Stimulated activated CD8-positive, alpha-beta memory T cell treated with anti-CD3 and anti-CD28 coated beads, Interleukin-7, amount 100 ng/mL, for 4 hours (primary cell): ENCODE measurements at regions not wholly inside any gene's neighbourhood (a gene's known extent, or its start where the extent isn't known, plus 50 kb on each side); places are given as distances from the start of the nearest gene placed in this dataset.

Experiments
- DNase-seq, 2 donors: peaks; one replicate each; pipeline ENCODE4 v3.0.0-alpha.2; 2020; ENCODE audit warnings: low read depth in 2 of 2

- no peak for DNase-seq
These were observed 512.0 kb downstream of the TCERG1L start for GRCh38 chr10:130799532-130799931.

GRCh38 chr10:130800281-130800680 is 511.2 kb downstream of the TCERG1L start:
- DNase-seq: no peak

- no peak for DNase-seq
These were observed 510.2 kb downstream of the TCERG1L start for GRCh38 chr10:130801276-130801675.

GRCh38 chr10:130801784-130802183 is 509.7 kb downstream of the TCERG1L start:
- DNase-seq: no peak

- DNase-seq: no peak
These were observed 509.2 kb downstream of the TCERG1L start for GRCh38 chr10:130802301-130802700.

- DNase-seq: no peak
These were observed 507.2 kb downstream of the TCERG1L start for GRCh38 chr10:130804281-130804680.

- no peak for DNase-seq
These were observed 506.5 kb downstream of the TCERG1L start for GRCh38 chr10:130804778-130805634.

GRCh38 chr10:130805635-130806030 is 505.9 kb downstream of the TCERG1L start:
- DNase-seq: no peak

- DNase-seq: no peak
These were observed 505.1 kb downstream of the TCERG1L start for GRCh38 chr10:130806426-130806825.

GRCh38 chr10:130807096-130807495 is 504.4 kb downstream of the TCERG1L start:
- DNase-seq: no peak

- no peak for DNase-seq
These were observed 503.8 kb downstream of the TCERG1L start for GRCh38 chr10:130807721-130808120.

GRCh38 chr10:130808243-130808642 is 503.3 kb downstream of the TCERG1L start:
- DNase-seq: no peak

- no peak for DNase-seq
These were observed 502.8 kb downstream of the TCERG1L start for GRCh38 chr10:130808686-130809085.

GRCh38 chr10:130809181-130809580 is 502.3 kb downstream of the TCERG1L start:
- no peak for DNase-seq

- no peak for DNase-seq
These were observed 501.6 kb downstream of the TCERG1L start for GRCh38 chr10:130809761-130810515.

GRCh38 chr10:130810856-130811255 is 500.7 kb downstream of the TCERG1L start:
- DNase-seq: no peak

- no peak for DNase-seq
These were observed 499.0 kb downstream of the TCERG1L start for GRCh38 chr10:130812381-130813148.

- no peak for DNase-seq
These were observed 496.9 kb downstream of the TCERG1L start for GRCh38 chr10:130814610-130815009.

GRCh38 chr10:130816116-130816901 is 495.2 kb downstream of the TCERG1L start:
- DNase-seq: no peak

- DNase-seq: no peak
These were observed 494.4 kb downstream of the TCERG1L start for GRCh38 chr10:130817046-130817624.

GRCh38 chr10:130817674-130818073 is 493.8 kb downstream of the TCERG1L start:
- no peak for DNase-seq
